OCI-LY7 (cell line): ENCODE measurements at regions not wholly inside any gene's neighbourhood (a gene's known extent, or its start where the extent isn't known, plus 50 kb on each side); places are given as distances from the start of the nearest gene placed in this dataset.

ENCODE experiments used
- BruUV-seq: library from RNA; stranded (reverse); fragments of 400-500 nt; replicated peaks from 2 replicates; lab custom pipeline; 2021; lab: Mats Ljungman, UMichigan
- CTCF ChIA-PET: fragments of 300-600 bp; sonication (Branson Sonifier 250); formaldehyde crosslinking; loops from one replicate; lab custom pipeline; 2022; ENCODE audit warnings: antibody characterized with exemption; ENCODE audit not compliant: unreplicated experiment; lab: Charles Lee
- POLR2A ChIA-PET: fragments of 300-600 bp; sonication (Branson Sonifier 250); formaldehyde crosslinking; loops from one replicate; lab custom pipeline; 2022; ENCODE audit warnings: antibody characterized with exemption; lab: Charles Lee
- DNase-seq: peaks from one replicate; pipeline ENCODE4 v3.0.0-alpha.2; 2015; ENCODE audit warnings: low spot score
- H2AFZ ChIP-seq: fragments of 200-600 bp; sonication (generic), shearing (Covaris generic); 2 replicates; pipeline ENCODE4 v1.6.1; 2014; ENCODE audit warnings: mild to moderate bottlenecking, antibody characterized with exemption, low read length, moderate library complexity
- H3K27ac ChIP-seq: fragments of 200-600 bp; sonication (generic); 2 replicates; pipeline ENCODE4 v1.5.1; 2014; ENCODE audit warnings: mixed run types, low read depth, mild to moderate bottlenecking, moderate library complexity, low read length, inconsistent platforms; ENCODE audit not compliant: poor library complexity, severe bottlenecking
- H3K36me3 ChIP-seq: fragments of 200-600 bp; sonication (generic); 2 replicates; pipeline ENCODE4 v1.6.1; 2014; ENCODE audit warnings: mild to moderate bottlenecking, antibody characterized with exemption, low read length, moderate library complexity, mixed read lengths; ENCODE audit not compliant: insufficient read depth
- H3K4me1 ChIP-seq: fragments of 200-600 bp; sonication (generic); 2 replicates; pipeline ENCODE4 v1.5.1; 2014; ENCODE audit warnings: mild to moderate bottlenecking, low read length; ENCODE audit not compliant: insufficient read depth, poor library complexity, severe bottlenecking
- H3K4me2 ChIP-seq: fragments of 200-600 bp; sonication (generic); 2 replicates; pipeline ENCODE4 v1.6.1; 2014; ENCODE audit warnings: mild to moderate bottlenecking, low read length
- H3K4me3 ChIP-seq: fragments of 200-600 bp; sonication (generic); 2 replicates; pipeline ENCODE4 v1.5.1; 2014; ENCODE audit warnings: mild to moderate bottlenecking, low read depth, low read length; ENCODE audit not compliant: poor library complexity, severe bottlenecking
- H3K79me2 ChIP-seq: fragments of 200-600 bp; sonication (generic); 2 replicates; pipeline ENCODE4 v1.6.1; 2016; ENCODE audit warnings: low read depth, mild to moderate bottlenecking, low read length, moderate library complexity, mixed read lengths; ENCODE audit not compliant: insufficient read depth
- H3K9me2 ChIP-seq: fragments of 200-600 bp; sonication (generic); 2 replicates; pipeline ENCODE4 v1.6.1; 2016; ENCODE audit warnings: mild to moderate bottlenecking, low read length, mixed read lengths; ENCODE audit not compliant: insufficient read depth
- H3K9me3 ChIP-seq: fragments of 200-600 bp; sonication (generic); 2 replicates; pipeline ENCODE4 v1.6.1; 2014; ENCODE audit warnings: mild to moderate bottlenecking, mixed run types, low read length, mixed read lengths
- H4K20me1 ChIP-seq: fragments of 200-600 bp; sonication (generic); 2 replicates; pipeline ENCODE4 v1.6.1; 2014; ENCODE audit warnings: mild to moderate bottlenecking, antibody characterized with exemption, low read length, moderate library complexity, mixed read lengths; ENCODE audit not compliant: insufficient read depth
- EZH2phosphoT487 ChIP-seq: fragments of 200-600 bp; sonication (generic); IDR thresholded peaks from 2 replicates; pipeline ENCODE4 v1.6.1; 2018; ENCODE audit warnings: low read depth, borderline replicate concordance, mild to moderate bottlenecking, mixed run types, antibody characterized with exemption, low read length, moderate library complexity, mixed read lengths
- intact Hi-C: fragments of 100-400 bp; cut with micrococcal nuclease; formaldehyde crosslinking; loops from one replicate; pipeline ENCODE4 v1.10.0; 2022; ENCODE audit not compliant: unreplicated experiment
- TF ChIP-seq, protein P1 (sequence below): fragments of 200-600 bp; sonication (generic); conservative IDR thresholded peaks from 2 replicates; pipeline ENCODE4 v1.5.1; 2014; ENCODE audit warnings: mild to moderate bottlenecking, antibody characterized with exemption, low read length, moderate library complexity, mixed read lengths

DNA sequence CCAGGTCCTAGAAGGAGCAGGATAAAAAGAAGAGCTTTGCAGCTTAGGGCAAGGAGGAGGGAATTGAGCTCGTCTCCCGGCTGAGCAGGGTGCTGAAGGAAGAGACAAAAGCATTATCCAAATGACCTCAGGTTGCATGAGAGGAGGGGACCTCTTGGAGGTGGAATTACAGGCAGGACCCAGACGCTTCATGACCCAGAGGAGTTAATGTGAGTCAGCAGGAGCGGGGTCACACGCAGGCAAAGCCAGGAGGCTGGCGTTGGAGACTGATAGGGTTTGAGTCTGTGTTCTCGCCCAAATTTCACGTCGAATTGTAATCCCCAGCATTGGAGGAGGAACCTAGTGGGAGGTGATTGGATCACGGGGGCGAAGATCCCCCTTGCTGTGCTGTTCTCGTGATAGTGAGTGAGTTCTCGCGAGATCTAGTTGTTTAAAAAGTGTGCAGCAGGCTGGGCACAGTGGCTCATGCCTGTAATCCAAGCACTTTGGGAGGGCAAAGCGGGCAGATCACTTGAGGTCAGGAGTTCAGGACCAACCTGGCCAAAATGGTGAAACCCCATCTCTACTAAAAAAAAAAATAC, 63.7 kb upstream of the AUTS2 start:
- POLR2A ChIA-PET = interaction anchor here (1.2 kb wide), 1 partner anchor 9 kb away, joined by 4 read pairs; no protein-coding TSS in a partner anchor
- DNase-seq = no peak
- TF ChIP-seq, protein P1, sequence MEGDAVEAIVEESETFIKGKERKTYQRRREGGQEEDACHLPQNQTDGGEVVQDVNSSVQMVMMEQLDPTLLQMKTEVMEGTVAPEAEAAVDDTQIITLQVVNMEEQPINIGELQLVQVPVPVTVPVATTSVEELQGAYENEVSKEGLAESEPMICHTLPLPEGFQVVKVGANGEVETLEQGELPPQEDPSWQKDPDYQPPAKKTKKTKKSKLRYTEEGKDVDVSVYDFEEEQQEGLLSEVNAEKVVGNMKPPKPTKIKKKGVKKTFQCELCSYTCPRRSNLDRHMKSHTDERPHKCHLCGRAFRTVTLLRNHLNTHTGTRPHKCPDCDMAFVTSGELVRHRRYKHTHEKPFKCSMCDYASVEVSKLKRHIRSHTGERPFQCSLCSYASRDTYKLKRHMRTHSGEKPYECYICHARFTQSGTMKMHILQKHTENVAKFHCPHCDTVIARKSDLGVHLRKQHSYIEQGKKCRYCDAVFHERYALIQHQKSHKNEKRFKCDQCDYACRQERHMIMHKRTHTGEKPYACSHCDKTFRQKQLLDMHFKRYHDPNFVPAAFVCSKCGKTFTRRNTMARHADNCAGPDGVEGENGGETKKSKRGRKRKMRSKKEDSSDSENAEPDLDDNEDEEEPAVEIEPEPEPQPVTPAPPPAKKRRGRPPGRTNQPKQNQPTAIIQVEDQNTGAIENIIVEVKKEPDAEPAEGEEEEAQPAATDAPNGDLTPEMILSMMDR = no peak
- no peak for TF ChIP-seq EZH2phosphoT487
- Histone ChIP-seq H3K9me3 (no peaks in the 10 kb centered on the region), H2AFZ (no peak overlapping the region), H3K79me2 (no peaks in the 10 kb centered on the region), H3K4me3 (no peak overlapping the region), H3K27ac (no peak overlapping the region), H3K36me3 (no peaks in the 10 kb centered on the region), H3K4me2 (no peak overlapping the region), H3K4me1 (peaks cover 15% of the 10 kb centered on the region), H4K20me1 (no peaks in the 10 kb centered on the region), H3K9me2 (no peaks in the 10 kb centered on the region)
- BruUV-seq = no TSS peak
- CTCF ChIA-PET = no interaction called here
- intact Hi-C loops = no loop called here

DNA sequence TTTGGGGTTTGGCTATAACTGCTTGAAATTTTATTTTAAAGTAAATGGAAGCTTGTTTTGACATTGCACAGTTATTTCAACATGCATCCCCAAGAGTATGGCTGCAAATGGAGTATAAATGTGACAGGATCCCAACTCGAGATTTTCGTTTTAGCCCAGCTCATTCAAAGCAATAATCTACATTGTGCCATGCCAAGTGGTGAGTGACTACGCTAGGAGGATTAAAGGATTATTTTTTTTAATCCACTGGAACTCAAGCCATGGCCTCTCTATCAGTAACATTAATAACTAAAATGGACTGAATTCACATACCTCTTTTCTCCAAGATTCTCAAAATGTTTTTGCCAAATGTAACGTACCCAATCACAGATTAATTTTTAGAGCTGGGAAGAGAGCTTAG, 60.6 kb upstream of the AUTS2 start:
- no peaks in the 10 kb centered on the region for H3K36me3 ChIP-seq
- no peaks in the 10 kb centered on the region for H3K9me3 ChIP-seq
- intact Hi-C loops = no loop called here
- H3K4me1 ChIP-seq = peaks cover 15% of the 10 kb centered on the region
- no TSS peak for BruUV-seq
- H2AFZ ChIP-seq = no peak overlapping the region
- H4K20me1 ChIP-seq = no peaks in the 10 kb centered on the region
- no peak overlapping the region for H3K27ac ChIP-seq
- POLR2A ChIA-PET = interaction anchor here (1.0 kb wide), 1 partner anchor 476 kb away, joined by 3 read pairs; no protein-coding TSS in a partner anchor
- H3K4me2 ChIP-seq = no peak overlapping the region
- no peak for DNase-seq
- TF ChIP-seq, protein P1 = no peak
- TF ChIP-seq EZH2phosphoT487 = no peak
- no peak overlapping the region for H3K4me3 ChIP-seq
- H3K79me2 ChIP-seq = no peaks in the 10 kb centered on the region
- CTCF ChIA-PET = no interaction called here
- no peaks in the 10 kb centered on the region for H3K9me2 ChIP-seq

DNA sequence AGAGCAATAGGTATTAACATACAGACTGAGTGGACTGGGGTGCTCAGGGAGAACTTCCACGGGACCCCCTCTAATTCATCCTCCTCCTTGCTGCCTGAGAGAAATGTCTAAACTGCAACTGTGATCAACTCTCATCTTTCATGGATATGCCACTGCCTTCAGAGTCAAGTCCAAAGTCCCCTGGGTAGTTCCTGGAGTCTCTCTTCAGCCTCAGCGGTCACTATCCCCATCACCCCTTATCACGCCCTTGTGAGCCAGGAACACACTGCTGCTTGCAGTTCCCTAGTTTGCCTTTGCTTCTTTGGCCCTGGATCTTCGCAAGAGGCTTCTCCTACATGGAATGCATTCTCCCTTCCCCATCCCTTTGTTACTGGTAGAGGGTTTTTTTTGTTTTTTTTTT, 58.7 kb upstream of the AUTS2 start:
- no peaks in the 10 kb centered on the region for H3K9me3 ChIP-seq
- no peaks in the 10 kb centered on the region for H3K9me2 ChIP-seq
- ChIA-PET POLR2A (no interaction called here), CTCF (no interaction called here)
- no peak overlapping the region for H3K4me2 ChIP-seq
- no TSS peak for BruUV-seq
- H2AFZ ChIP-seq = no peak overlapping the region
- no peak for DNase-seq
- H3K4me3 ChIP-seq = no peak overlapping the region
- no peaks in the 10 kb centered on the region for H3K36me3 ChIP-seq
- H4K20me1 ChIP-seq = no peaks in the 10 kb centered on the region
- intact Hi-C loops = no loop called here
- peaks cover 10% of the 10 kb centered on the region for H3K4me1 ChIP-seq
- TF ChIP-seq, protein P1 = no peak
- TF ChIP-seq EZH2phosphoT487 = no peak
- H3K79me2 ChIP-seq = no peaks in the 10 kb centered on the region
- no peak overlapping the region for H3K27ac ChIP-seq
